GM10266 (cell line): ENCODE measurements at regions not wholly inside any gene's neighbourhood (a gene's known extent, or its start where the extent isn't known, plus 50 kb on each side); places are given as distances from the start of the nearest gene placed in this dataset.

Source experiments
- DNase-seq: peaks from one replicate; pipeline ENCODE4 v3.0.0; 2012; ENCODE audit errors: extremely low spot score
- TF ChIP-seq, protein P1 (sequence below): IDR thresholded peaks from 2 replicates; pipeline ENCODE4 v1.5.1; 2012; ENCODE audit warnings: mild to moderate bottlenecking, low read depth; ENCODE audit not compliant: control insufficient read depth, insufficient read depth; ENCODE audit errors: missing control alignments

DNA sequence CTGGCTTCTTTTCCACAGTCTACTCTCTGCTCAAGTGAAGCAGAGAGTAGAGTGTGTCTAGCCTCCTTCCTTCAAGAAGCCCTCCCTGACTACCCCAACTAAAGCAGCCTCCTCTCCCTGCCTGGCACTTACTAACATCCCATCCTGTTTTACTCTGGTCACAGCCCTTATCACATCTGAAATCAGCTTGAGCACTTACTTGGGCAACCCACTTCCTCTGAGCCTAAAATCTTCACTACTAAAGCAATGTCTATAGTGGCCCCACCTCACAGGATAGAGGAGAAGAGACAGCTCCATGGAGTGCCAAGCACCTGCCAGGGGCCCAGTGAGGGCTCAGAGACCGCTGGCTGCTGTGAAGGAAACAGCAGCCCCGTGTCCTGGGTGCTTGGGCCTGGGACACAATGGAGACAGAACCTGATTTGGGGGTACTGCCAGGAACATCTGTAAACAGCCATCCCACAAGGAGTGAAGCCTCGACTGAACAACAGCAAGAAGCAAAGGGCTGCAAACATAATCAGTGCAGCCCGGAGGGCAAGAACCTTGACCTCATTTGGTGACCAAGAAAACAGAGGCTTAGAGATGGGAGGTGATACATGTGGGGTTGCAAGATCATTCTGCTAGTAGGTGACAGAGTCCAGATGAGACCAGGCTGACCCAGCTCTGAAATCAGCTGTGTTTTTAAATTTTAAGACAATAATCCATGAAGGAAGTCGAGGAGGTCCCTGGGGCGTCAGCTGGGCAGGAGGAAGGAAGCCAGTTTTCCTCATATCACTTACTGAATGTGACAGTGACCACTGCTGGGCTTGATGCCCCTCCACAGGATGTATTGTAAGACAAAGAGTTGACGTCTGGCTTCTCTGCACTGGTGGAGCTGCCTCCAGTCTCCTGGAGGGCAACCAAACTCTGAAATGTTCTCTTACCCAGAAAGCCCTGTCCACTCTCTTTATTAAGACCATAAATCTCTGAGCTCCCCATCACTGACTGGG is 710.6 kb downstream of the MATN1 start:
- DNase-seq = no peak
- TF ChIP-seq, protein P1, sequence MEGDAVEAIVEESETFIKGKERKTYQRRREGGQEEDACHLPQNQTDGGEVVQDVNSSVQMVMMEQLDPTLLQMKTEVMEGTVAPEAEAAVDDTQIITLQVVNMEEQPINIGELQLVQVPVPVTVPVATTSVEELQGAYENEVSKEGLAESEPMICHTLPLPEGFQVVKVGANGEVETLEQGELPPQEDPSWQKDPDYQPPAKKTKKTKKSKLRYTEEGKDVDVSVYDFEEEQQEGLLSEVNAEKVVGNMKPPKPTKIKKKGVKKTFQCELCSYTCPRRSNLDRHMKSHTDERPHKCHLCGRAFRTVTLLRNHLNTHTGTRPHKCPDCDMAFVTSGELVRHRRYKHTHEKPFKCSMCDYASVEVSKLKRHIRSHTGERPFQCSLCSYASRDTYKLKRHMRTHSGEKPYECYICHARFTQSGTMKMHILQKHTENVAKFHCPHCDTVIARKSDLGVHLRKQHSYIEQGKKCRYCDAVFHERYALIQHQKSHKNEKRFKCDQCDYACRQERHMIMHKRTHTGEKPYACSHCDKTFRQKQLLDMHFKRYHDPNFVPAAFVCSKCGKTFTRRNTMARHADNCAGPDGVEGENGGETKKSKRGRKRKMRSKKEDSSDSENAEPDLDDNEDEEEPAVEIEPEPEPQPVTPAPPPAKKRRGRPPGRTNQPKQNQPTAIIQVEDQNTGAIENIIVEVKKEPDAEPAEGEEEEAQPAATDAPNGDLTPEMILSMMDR = no peak

DNA sequence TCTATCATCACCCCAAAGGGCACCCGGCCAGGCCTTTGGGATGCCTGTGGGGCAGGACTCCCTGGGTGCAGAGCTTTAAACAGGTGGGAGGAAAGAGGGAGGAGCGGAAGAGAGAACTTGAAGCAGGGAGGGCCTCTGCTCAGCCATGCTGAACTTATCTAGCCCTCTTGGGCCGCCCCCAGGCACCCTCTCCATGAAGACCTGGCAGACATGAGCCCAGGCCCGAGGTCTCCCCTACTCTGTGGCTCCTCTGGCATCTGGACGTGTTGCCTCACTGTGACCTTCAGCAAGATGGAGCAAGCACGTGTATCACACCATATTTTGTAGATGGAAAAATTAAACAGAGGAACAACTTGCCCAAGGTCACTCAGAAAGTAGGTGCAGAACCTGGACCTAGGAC is 711.4 kb downstream of the MATN1 start:
- no peak for DNase-seq
- TF ChIP-seq, protein P1 = no peak

DNA sequence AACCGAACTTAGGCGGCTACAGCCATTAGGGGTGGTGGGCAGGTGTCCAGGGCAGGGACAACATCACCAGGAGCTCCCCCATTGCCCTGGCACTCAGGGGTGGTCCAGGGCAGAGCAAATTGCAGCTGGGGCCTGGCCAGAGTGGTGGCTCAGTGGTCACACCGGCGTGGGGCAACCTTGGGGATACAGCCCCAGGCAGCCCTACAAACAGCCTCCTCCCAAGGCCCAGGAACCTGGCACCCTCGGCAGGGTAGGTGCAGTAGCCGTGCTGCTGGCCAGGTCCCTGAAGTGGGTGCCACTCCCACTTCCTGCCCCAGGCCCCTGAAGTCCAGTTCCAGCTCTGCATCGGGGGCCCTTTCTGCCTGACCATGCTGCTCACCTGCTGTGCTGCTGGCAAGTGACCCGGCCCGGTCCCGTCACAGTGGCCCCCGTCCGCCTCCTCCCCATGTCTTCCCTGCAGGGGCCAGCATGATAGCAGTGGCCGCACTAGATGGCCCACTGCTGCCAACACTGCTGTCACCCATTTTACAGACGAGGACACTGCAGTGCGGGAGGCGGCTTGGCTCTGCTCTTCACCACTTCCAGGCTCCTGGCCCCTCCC is 712.8 kb downstream of the MATN1 start:
- TF ChIP-seq, protein P1 = no peak
- no peak for DNase-seq

DNA sequence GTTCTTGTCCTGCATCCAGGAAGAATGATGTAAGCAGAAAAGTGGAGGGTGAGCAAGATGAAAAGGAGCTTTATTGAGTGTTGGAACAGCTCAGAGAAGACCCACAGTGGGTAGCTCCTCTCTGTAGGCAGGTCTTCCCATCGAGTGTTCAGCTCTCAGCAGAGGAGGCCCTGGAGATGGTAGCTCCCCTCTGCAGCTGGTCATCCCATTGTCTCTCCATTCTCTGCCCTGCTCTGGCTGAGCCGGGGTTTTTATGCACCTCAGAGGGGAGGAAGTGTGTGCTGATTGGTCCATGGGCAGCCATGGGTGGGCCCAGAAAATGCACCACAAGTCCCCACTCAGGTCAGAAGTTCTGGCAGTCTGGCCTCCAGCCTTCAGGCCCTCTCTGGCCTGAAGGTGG is 713.7 kb downstream of the MATN1 start:
- DNase-seq = no peak
- TF ChIP-seq, protein P1 = no peak

DNA sequence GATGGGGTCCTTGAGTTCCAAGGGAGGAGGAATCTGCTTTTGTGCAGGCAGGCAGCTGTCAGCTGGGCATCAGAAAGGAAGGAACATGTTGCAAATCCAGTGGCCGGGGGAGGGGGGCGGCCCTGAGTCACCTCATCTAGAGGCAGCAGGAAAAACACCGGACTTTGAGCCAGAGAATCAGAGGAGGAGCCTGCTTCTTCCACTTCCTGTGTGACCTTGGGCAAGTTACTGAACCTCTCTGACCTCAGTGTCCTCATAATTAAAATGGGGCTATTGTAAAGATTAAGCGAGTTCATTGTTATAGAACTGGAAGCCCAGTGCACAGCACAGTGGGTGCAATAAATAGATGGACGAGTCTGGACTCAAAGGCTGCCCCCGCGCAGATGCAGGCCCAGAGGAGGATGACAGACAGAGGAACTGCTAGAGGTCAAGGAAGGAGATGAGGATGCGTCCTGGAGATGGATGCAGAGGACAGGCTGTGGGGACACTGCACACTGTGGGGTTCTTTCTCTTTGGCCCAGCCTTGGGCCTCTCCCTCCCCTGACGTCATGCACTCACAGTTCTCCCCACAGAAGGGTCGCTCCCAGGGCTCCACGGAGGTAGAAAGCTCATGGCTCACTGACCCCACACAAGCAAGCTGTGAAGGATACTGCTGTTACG is 714.3 kb downstream of the MATN1 start:
- TF ChIP-seq, protein P1 = no peak
- no peak for DNase-seq

DNA sequence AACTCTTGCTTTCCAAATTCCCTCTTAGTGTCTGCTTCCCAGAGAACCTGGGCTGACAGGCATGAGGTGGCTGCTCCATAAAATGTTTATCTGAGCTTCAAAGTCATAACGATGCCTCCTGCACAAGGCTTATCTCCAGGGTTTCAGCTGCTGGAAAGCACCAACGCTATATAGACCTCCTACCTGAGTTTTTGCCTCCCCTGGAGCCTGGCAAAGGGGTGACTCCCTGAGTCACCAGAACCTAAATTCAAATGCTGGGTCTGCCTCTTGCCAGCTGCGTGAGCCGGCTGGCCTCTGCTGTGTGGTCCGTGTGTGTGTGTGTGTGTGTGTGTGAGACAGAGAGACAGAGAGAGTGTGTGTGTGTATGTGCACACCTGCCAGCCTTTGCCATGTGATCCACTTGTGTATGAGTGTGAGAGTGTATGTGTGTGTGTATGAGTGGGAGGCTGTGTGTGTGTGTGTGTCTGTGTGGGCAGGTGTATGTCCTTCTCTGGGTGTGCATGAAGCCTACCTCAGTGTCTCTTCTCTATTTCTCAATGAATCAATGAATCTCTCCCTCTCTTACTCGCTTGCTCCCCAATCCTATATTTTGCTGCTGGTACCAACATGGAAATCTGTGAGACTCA is 714.9 kb downstream of the MATN1 start:
- TF ChIP-seq, protein P1 = no peak
- no peak for DNase-seq
